Uterus (tissue), 2 donors: ENCODE measurements at regions not wholly inside any gene's neighbourhood (a gene's known extent, or its start where the extent isn't known, plus 50 kb on each side); places are given as distances from the start of the nearest gene placed in this dataset.

Experiments used
- CTCF ChIP-seq, 4 experiments: fragments of 200-600 bp in 2 of 4; fragments of 450-650 bp in 2 of 4; sonication (generic) in 2 of 4; IDR thresholded peaks; one replicate each; pipeline ENCODE4 v1.5.1; 2016 to 2019; ENCODE audit warnings: antibody characterized with exemption in 4 of 4, mild to moderate bottlenecking in 2 of 4, moderate library complexity in 1 of 4
- POLR2A ChIP-seq, 2 donors: fragments of 450-650 bp; IDR thresholded peaks; one replicate each; pipeline ENCODE4 v1.6.1; 2016; ENCODE audit warnings: antibody characterized with exemption in 2 of 2, mild to moderate bottlenecking in 1 of 2, moderate library complexity in 1 of 2

- TF ChIP-seq CTCF (IDR thresholded peaks at IDR 0.05): no peak
- TF ChIP-seq POLR2A (IDR thresholded peaks at IDR 0.05): no peak
Observed at GRCh38 chr3:153357436-153357835, 195.4 kb downstream of the RAP2B start.
